Ovary (tissue), 3 donors: ENCODE measurements at regions not wholly inside any gene's neighbourhood (a gene's known extent, or its start where the extent isn't known, plus 50 kb on each side); places are given as distances from the start of the nearest gene placed in this dataset.

Experiments
- EP300 ChIP-seq: sonication (generic); formaldehyde crosslinking; IDR thresholded peaks from one replicate; pipeline ENCODE4 v1.6.1; 2017; ENCODE audit warnings: antibody characterized with exemption
- POLR2A ChIP-seq: fragments of 450-650 bp; IDR thresholded peaks from one replicate; pipeline ENCODE4 v1.6.1; 2017; ENCODE audit warnings: antibody characterized with exemption, mild to moderate bottlenecking, moderate library complexity
- TF ChIP-seq, protein P1 (sequence below), 3 donors: fragments of 450-650 bp in 2 of 3; fragments of 200-600 bp in 1 of 3; IDR thresholded peaks; one replicate each; pipeline versions ENCODE4 v1.5.1 to v1.8.0; 2016 to 2022; ENCODE audit warnings: antibody characterized with exemption in 3 of 3, mild to moderate bottlenecking in 1 of 3
- donor health status: DM: no; HTN: no; CAD: no.

DNA sequence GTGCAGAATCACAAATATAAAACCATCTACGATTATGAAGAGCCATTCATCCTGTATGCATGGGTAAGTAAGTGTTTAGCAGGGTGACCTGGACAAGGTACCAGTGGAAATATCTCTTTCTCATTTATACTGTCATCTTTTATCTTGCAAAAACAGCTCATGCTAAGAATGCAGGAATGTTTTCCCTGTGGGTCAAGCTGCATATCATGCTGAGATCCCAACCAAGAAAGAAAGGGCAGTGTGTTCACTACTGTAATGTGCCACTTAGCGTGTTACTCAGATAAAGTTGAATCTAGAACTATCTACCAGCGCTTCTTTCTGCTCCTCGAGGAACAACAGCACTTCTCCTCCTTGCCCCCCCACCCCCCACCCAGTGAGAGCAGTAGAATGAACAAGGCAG lies 212.7 kb upstream of the TBL1X start:
- TF ChIP-seq, protein P1, sequence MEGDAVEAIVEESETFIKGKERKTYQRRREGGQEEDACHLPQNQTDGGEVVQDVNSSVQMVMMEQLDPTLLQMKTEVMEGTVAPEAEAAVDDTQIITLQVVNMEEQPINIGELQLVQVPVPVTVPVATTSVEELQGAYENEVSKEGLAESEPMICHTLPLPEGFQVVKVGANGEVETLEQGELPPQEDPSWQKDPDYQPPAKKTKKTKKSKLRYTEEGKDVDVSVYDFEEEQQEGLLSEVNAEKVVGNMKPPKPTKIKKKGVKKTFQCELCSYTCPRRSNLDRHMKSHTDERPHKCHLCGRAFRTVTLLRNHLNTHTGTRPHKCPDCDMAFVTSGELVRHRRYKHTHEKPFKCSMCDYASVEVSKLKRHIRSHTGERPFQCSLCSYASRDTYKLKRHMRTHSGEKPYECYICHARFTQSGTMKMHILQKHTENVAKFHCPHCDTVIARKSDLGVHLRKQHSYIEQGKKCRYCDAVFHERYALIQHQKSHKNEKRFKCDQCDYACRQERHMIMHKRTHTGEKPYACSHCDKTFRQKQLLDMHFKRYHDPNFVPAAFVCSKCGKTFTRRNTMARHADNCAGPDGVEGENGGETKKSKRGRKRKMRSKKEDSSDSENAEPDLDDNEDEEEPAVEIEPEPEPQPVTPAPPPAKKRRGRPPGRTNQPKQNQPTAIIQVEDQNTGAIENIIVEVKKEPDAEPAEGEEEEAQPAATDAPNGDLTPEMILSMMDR (IDR thresholded peaks at IDR 0.05): no peak
- TF ChIP-seq POLR2A (no peak), EP300 (no peak)
